ENCODE measurements at regions not wholly inside any gene's neighbourhood (a gene's known extent, or its start where the extent isn't known, plus 50 kb on each side); places are given as distances from the start of the nearest gene placed in this dataset.
"Not testable (repeated sequence)": the region's sequence is repeated elsewhere in the genome, so short reads cannot be mapped to it uniquely, and the experiment has no call there.

GRCh38 chr18:47397671-47398319 lies 146.3 kb upstream of the SKOR2 start:
- DNase-seq = no peak

- DNase-seq = no peak
Measured at GRCh38 chr18:47391665-47392064, 140.2 kb upstream of the SKOR2 start.

GRCh38 chr18:47390410-47391024 lies 139.1 kb upstream of the SKOR2 start:
- no peak for DNase-seq

- no peak for DNase-seq
Measured at GRCh38 chr18:47389210-47389609, 137.8 kb upstream of the SKOR2 start.

- DNase-seq = no peak
Measured at GRCh38 chr18:47387864-47388263, 136.4 kb upstream of the SKOR2 start.

- DNase-seq = no peak
Measured at GRCh38 chr18:47383729-47384128, 132.3 kb upstream of the SKOR2 start.

GRCh38 chr18:47381975-47382570 lies 130.6 kb upstream of the SKOR2 start:
- no peak for DNase-seq

GRCh38 chr18:47380153-47380552 lies 128.7 kb upstream of the SKOR2 start:
- DNase-seq = no peak

- no peak for DNase-seq
Measured at GRCh38 chr18:47373465-47373864, 122.0 kb upstream of the SKOR2 start.

- no peak for DNase-seq
Measured at GRCh38 chr18:47370052-47370451, 118.6 kb upstream of the SKOR2 start.

- DNase-seq = not testable (repeated sequence)
Measured at GRCh38 chr18:47354061-47354460, 102.6 kb upstream of the SKOR2 start.

- DNase-seq = no peak
Measured at GRCh38 chr18:47346016-47346415, 94.6 kb upstream of the SKOR2 start.

GRCh38 chr18:47345291-47345690 lies 93.8 kb upstream of the SKOR2 start:
- DNase-seq = no peak

- no peak for DNase-seq
Measured at GRCh38 chr18:47343291-47343690, 91.8 kb upstream of the SKOR2 start.

- no peak for DNase-seq
Measured at GRCh38 chr18:47342566-47342965, 91.1 kb upstream of the SKOR2 start.

GRCh38 chr18:47341678-47342077 lies 90.2 kb upstream of the SKOR2 start:
- no peak for DNase-seq

- DNase-seq = no peak
Measured at GRCh38 chr18:47334966-47335365, 83.5 kb upstream of the SKOR2 start.

- no peak for DNase-seq
Measured at GRCh38 chr18:47333926-47334635, 82.6 kb upstream of the SKOR2 start.

GRCh38 chr18:47331641-47332040 lies 80.2 kb upstream of the SKOR2 start:
- no peak for DNase-seq

- DNase-seq = no peak
Measured at GRCh38 chr18:47331026-47331425, 79.6 kb upstream of the SKOR2 start.

- no peak for DNase-seq
Measured at GRCh38 chr18:47323158-47323557, 71.7 kb upstream of the SKOR2 start.

GRCh38 chr18:47321815-47322214 lies 70.4 kb upstream of the SKOR2 start:
- DNase-seq = no peak

GRCh38 chr18:47317824-47318508 lies 66.5 kb upstream of the SKOR2 start:
- no peak for DNase-seq
